PC-9 (cell line): ENCODE measurements at regions not wholly inside any gene's neighbourhood (a gene's known extent, or its start where the extent isn't known, plus 50 kb on each side); places are given as distances from the start of the nearest gene placed in this dataset.
"Not testable (repeated sequence)": the region's sequence is repeated elsewhere in the genome, so short reads cannot be mapped to it uniquely, and the experiment has no call there.

Source experiments
- CTCF ChIP-seq: fragments of 200-600 bp; sonication (generic); conservative IDR thresholded peaks from 2 replicates; pipeline ENCODE4 v1.6.1; 2017; ENCODE audit warnings: mixed run types, antibody characterized with exemption, mild to moderate bottlenecking, moderate library complexity
- EZH2 ChIP-seq: fragments of 200-600 bp; sonication (generic); IDR thresholded peaks from 2 replicates; pipeline ENCODE4 v1.8.0; 2017; ENCODE audit warnings: antibody characterized with exemption, low read depth

- not testable (repeated sequence) for TF ChIP-seq CTCF, EZH2
These were observed 128.5 kb downstream of the EMP1 start for GRCh38 chr12:13325037-13325436.
